Endometrium (tissue), 2 donors: ENCODE measurements at regions not wholly inside any gene's neighbourhood (a gene's known extent, or its start where the extent isn't known, plus 50 kb on each side); places are given as distances from the start of the nearest gene placed in this dataset.

Experiments
- FAIRE-seq: peaks from 2 replicates; lab custom pipeline; 2012; peaks lifted over from hg19 to GRCh38; lab: Jason Lieb, UNC
- donor health status: control.
- donor health status: control.

GRCh38 chr1:86229405-86229975, 72.9 kb upstream of the COL24A1 start:
- no peak for FAIRE-seq

- no peak for FAIRE-seq
These were observed 72.0 kb upstream of the COL24A1 start for GRCh38 chr1:86228546-86228945.

DNA sequence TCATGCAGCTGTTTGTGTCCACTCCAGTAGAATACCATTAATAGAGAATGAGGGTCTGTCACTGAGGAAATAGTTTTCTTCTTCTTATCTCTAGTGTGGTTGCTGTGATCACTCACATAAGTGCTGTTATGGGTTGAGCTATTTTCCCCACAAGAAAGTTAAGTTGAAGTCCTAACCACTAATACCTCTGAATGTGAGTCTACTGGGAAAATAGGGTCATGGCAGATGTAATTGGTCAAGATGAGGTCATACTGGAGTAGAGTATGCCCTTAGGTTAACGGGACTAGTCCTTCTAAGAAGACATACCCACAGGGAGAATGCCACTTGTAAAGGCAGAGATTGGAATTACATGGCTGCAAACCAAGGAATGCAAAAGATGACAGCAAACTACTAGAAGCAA, 70.5 kb upstream of the COL24A1 start:
- FAIRE-seq: no peak

- peak; percentile 92 for FAIRE-seq
These were observed 69.6 kb upstream of the COL24A1 start for GRCh38 chr1:86226204-86226603.

GRCh38 chr1:86224651-86225310, 68.2 kb upstream of the COL24A1 start:
- no peak for FAIRE-seq

DNA sequence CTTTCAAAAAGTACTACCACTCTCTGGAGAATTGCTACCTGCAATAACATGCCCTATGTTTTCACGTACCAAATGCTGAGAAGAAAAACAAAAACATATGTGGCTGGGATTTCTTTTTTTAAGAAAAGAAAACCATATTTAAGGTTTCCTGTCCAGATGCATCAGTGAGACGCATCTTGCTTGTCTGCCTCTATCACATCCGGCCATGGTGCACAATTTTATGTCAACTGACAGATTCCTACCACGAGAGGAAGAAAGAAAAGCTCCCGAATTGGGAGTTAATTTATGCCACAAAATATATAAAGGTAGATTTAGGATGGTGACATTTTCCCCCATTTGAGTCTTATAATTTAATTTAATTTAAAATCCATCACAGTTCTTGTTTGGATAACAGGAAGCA, 62.3 kb upstream of the COL24A1 start:
- no peak for FAIRE-seq

GRCh38 chr1:86214605-86215004, 58.0 kb upstream of the COL24A1 start:
- no peak for FAIRE-seq

GRCh38 chr1:86209346-86209745, 52.8 kb upstream of the COL24A1 start:
- no peak for FAIRE-seq

GRCh38 chr1:86207323-86207722, 50.8 kb upstream of the COL24A1 start:
- no peak for FAIRE-seq
